Testis (tissue), 2 donors: ENCODE measurements at regions not wholly inside any gene's neighbourhood (a gene's known extent, or its start where the extent isn't known, plus 50 kb on each side); places are given as distances from the start of the nearest gene placed in this dataset.

ENCODE experiments used
- CTCF ChIP-seq, 3 experiments: fragments of 450-650 bp in 2 of 3; fragments of 200-600 bp in 1 of 3; sonication (generic) in 1 of 3; IDR thresholded peaks; one replicate each; pipeline ENCODE4 v1.5.1; 2016 to 2019; ENCODE audit warnings: antibody characterized with exemption in 3 of 3, mild to moderate bottlenecking in 2 of 3, moderate library complexity in 1 of 3
- POLR2A ChIP-seq: fragments of 450-650 bp; IDR thresholded peaks from one replicate; pipeline ENCODE4 v1.6.1; 2017; ENCODE audit warnings: antibody characterized with exemption, mild to moderate bottlenecking, moderate library complexity

- TF ChIP-seq CTCF (IDR thresholded peaks at IDR 0.05), result no peak
- no peak for TF ChIP-seq POLR2A
These were observed 124.7 kb upstream of the SLCO6A1 start for GRCh38 chr5:102623329-102624065.
